ENCODE measurements at regions not wholly inside any gene's neighbourhood (a gene's known extent, or its start where the extent isn't known, plus 50 kb on each side); places are given as distances from the start of the nearest gene placed in this dataset.

- no peak for TF ChIP-seq CTCF (IDR thresholded peaks at IDR 0.05; ENCODE audit: insufficient read depth, low read length)
- TF ChIP-seq GABPA (IDR thresholded peaks at IDR 0.05; ENCODE audit: low read depth) = no peak
- TF ChIP-seq POLR2AphosphoS5 (IDR thresholded peaks at IDR 0.05; ENCODE audit: low read depth) = no peak
- TF ChIP-seq REST (IDR thresholded peaks at IDR 0.05; ENCODE audit: insufficient replicate concordance, low read depth) = no peak
- TF ChIP-seq SPI1 (IDR thresholded peaks at IDR 0.05; ENCODE audit: borderline replicate concordance, low read depth) = no peak
Observed at GRCh38 chr1:221462345-221462744, 279.5 kb downstream of the DUSP10 start.
